ENCODE measurements at regions not wholly inside any gene's neighbourhood (a gene's known extent, or its start where the extent isn't known, plus 50 kb on each side); places are given as distances from the start of the nearest gene placed in this dataset.

- no peak for DNase-seq
- TF ChIP-seq, protein P1, sequence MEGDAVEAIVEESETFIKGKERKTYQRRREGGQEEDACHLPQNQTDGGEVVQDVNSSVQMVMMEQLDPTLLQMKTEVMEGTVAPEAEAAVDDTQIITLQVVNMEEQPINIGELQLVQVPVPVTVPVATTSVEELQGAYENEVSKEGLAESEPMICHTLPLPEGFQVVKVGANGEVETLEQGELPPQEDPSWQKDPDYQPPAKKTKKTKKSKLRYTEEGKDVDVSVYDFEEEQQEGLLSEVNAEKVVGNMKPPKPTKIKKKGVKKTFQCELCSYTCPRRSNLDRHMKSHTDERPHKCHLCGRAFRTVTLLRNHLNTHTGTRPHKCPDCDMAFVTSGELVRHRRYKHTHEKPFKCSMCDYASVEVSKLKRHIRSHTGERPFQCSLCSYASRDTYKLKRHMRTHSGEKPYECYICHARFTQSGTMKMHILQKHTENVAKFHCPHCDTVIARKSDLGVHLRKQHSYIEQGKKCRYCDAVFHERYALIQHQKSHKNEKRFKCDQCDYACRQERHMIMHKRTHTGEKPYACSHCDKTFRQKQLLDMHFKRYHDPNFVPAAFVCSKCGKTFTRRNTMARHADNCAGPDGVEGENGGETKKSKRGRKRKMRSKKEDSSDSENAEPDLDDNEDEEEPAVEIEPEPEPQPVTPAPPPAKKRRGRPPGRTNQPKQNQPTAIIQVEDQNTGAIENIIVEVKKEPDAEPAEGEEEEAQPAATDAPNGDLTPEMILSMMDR (IDR thresholded peaks at IDR 0.05; ENCODE audit: low read depth, low read length), result no peak
- no peaks in the 10 kb centered on the region for H3K4me1 ChIP-seq
These were observed 211.5 kb upstream of the RAB6C start for GRCh38 chr2:129768036-129768386.

GRCh38 chr2:129768485-129769184 lies 210.8 kb upstream of the RAB6C start:
- Histone ChIP-seq H3K9me3 (no peaks in the 10 kb centered on the region), H3K36me3 (no peaks in the 10 kb centered on the region), H3K4me3 (ENCODE audit: low read depth, low read length) (no peak overlapping the region), H3K4me1 (no peaks in the 10 kb centered on the region), H3K27me3 (no peaks in the 10 kb centered on the region)
- TF ChIP-seq, protein P1 (IDR thresholded peaks at IDR 0.05; ENCODE audit: low read depth, low read length), result no peak
- DNase-seq, result no peak

More at GRCh38 chr2:129768036-129768386, 211.5 kb upstream of the RAB6C start:
- H3K4me3 ChIP-seq (ENCODE audit: low read depth, low read length), result no peak overlapping the region
- no peaks in the 10 kb centered on the region for H3K27me3 ChIP-seq
- no peaks in the 10 kb centered on the region for H3K36me3 ChIP-seq
- no peaks in the 10 kb centered on the region for H3K9me3 ChIP-seq

DNA sequence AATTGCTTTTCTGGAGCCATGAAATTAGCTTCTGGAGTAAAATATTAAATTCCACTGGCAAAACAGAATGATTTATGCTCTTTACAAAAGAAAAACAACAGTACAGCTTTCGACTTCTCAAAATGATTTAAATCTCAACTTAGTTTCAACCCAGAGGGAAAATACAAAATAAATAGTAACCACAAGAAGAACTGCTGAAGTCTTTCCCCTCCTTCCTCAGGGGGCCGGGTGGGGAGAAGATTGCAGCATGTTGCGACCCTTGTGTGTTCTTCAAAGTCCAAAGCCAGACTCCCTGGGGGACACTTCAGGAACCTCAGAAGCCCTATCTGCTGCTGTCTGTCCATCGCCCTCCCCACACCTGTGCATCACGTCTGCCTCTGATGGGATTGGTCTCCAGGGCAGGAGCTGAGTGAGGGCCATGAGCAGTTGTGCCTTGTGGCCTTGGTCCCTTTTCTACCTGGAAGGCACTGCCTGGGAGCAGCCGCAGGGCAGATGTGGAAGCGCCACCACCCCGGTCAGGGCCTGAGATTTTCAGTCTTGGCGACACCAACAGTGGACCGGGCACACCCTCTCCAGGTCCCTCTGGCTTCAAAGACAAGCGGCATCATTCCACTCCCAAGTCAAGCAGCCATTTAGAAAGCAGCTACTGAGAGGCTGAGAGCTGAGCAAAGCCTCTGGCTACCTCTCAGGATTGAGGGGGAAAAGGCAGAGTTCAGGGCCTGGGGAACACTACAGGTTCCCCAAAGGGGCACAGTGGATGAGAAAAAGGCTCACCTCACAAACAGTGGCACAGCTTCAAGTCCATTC lies 210.1 kb upstream of the RAB6C start:
- no peak overlapping the region for H3K4me3 ChIP-seq (ENCODE audit: low read depth, low read length)
- TF ChIP-seq, protein P1 (IDR thresholded peaks at IDR 0.05; ENCODE audit: low read depth, low read length), result no peak
- no peaks in the 10 kb centered on the region for H3K36me3 ChIP-seq
- DNase-seq, result no peak
- H3K27me3 ChIP-seq, result no peaks in the 10 kb centered on the region
- no peaks in the 10 kb centered on the region for H3K4me1 ChIP-seq
- no peaks in the 10 kb centered on the region for H3K9me3 ChIP-seq

DNA sequence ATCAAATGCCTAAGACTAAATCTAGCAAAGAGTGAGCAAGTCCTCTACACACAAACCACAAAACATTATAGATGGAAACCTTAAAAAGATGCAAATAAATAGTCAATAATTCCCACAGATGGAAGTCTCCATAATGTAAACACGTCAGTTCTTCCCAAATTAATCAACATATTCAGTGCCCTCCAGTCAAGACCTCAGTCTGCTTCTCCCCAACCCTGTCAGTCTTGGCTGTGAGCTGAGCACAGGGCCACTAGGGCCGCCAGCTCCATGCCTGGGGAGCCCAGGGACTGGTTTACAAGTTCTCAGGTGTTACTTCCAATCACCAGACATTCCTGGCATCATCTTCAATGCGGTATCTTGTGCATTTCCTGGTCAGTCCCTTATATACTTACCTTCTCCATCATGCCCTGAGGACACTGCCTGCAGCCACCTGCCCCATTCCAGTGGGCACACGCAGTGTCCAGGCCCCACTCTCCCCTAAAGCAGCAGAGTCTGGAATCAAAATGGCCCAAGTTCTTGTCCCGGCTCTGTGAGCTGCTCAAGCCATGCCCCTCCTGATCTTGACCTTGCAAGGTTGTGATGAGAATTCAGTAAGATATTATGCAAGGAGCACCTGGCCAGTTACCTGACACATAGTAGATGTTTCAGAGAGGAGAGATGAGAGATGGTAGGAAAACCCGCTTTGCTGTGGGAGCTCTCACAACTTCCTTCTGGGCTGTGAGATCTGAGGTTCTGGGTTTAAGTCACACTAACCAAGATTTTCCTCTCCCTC lies 207.9 kb upstream of the RAB6C start:
- Histone ChIP-seq H3K9me3 (no peaks in the 10 kb centered on the region), H3K27me3 (no peaks in the 10 kb centered on the region), H3K4me3 (ENCODE audit: low read depth, low read length) (no peak overlapping the region), H3K4me1 (no peaks in the 10 kb centered on the region), H3K36me3 (no peaks in the 10 kb centered on the region)
- DNase-seq, result no peak
- TF ChIP-seq, protein P1 (IDR thresholded peaks at IDR 0.05; ENCODE audit: low read depth, low read length), result no peak

- Histone ChIP-seq H3K9me3 (no peaks in the 10 kb centered on the region), H3K4me1 (no peaks in the 10 kb centered on the region), H3K27me3 (no peaks in the 10 kb centered on the region), H3K4me3 (ENCODE audit: low read depth, low read length) (no peak overlapping the region), H3K36me3 (no peaks in the 10 kb centered on the region)
- TF ChIP-seq, protein P1 (IDR thresholded peaks at IDR 0.05; ENCODE audit: low read depth, low read length), result no peak
- no peak for DNase-seq
These were observed 207.3 kb upstream of the RAB6C start for GRCh38 chr2:129772190-129772579.
